ENCODE measurements at regions not wholly inside any gene's neighbourhood (a gene's known extent, or its start where the extent isn't known, plus 50 kb on each side); places are given as distances from the start of the nearest gene placed in this dataset.

DNA sequence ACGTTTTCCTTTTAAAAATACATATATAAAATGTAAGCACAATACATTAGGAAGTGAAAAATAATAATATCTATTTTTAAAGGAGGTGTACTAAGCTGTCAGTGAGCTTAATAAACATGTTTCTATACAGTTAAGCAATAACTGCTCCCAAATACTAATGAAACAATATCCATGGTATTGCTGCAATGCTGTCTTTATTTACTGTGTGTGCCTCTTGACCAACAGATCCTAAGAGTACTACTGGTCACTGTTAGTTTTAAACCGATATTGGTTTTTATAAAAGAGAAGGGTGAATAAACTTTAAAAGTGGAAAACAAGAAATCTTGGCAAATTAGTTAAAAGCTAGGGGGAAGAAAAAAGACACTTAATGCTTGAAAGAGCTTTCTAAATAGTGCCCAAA, 1029.0 kb downstream of the FSTL5 start:
- Histone ChIP-seq H3K4me3 (no peak overlapping the region), H3K4me1 (no peaks in the 10 kb centered on the region), H3K27me3 (ENCODE audit: low read depth) (no peaks in the 10 kb centered on the region), H3K9me3 (replicated peaks) (peaks cover 34% of the 10 kb centered on the region), H3K36me3 (no peaks in the 10 kb centered on the region), H3K27ac (replicated peaks) (no peak overlapping the region)
- TF ChIP-seq, protein P1, sequence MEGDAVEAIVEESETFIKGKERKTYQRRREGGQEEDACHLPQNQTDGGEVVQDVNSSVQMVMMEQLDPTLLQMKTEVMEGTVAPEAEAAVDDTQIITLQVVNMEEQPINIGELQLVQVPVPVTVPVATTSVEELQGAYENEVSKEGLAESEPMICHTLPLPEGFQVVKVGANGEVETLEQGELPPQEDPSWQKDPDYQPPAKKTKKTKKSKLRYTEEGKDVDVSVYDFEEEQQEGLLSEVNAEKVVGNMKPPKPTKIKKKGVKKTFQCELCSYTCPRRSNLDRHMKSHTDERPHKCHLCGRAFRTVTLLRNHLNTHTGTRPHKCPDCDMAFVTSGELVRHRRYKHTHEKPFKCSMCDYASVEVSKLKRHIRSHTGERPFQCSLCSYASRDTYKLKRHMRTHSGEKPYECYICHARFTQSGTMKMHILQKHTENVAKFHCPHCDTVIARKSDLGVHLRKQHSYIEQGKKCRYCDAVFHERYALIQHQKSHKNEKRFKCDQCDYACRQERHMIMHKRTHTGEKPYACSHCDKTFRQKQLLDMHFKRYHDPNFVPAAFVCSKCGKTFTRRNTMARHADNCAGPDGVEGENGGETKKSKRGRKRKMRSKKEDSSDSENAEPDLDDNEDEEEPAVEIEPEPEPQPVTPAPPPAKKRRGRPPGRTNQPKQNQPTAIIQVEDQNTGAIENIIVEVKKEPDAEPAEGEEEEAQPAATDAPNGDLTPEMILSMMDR (IDR thresholded peaks at IDR 0.05; ENCODE audit: borderline replicate concordance) = no peak
- DNase-seq = no peak
- intact Hi-C loops (cut with micrococcal nuclease) = no loop called here

DNA sequence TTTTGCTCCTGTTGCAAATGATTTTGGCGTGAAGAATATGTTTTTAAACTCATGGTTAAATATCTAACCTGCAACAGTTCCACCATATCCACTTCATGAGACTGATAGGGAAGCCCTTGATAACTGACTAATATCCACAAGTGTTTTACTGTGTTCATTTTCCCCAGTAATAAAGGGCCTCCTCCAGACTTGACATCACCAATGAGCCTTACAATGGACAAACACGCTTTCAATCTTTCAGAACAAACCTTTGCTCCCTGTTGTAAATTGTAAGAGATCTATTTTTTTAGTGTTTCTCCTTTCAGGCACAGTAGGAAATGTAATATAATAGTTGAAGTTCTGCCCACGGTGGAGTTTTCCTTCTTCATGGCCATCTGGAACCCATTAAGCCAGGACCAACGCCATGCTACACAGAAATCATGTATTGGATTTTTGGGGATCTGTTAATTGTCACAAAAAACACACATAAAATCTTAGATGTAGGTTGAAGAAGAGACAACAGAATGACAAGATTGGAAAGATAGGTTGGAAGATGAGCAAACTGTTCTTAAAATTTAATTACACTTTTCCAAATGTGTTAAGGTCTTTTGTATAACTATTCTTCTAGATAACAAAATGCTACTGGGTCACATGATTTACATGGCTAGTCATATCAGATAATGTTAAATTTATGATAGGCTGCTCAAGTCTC, 1030.1 kb downstream of the FSTL5 start:
- intact Hi-C loops (cut with micrococcal nuclease) = no loop called here
- no peaks in the 10 kb centered on the region for H3K4me1 ChIP-seq
- no peaks in the 10 kb centered on the region for H3K27me3 ChIP-seq (ENCODE audit: low read depth)
- no peak overlapping the region for H3K4me3 ChIP-seq
- DNase-seq = no peak
- H3K9me3 ChIP-seq (replicated peaks) = peaks cover 26% of the 10 kb centered on the region
- no peaks in the 10 kb centered on the region for H3K36me3 ChIP-seq
- TF ChIP-seq, protein P1 (IDR thresholded peaks at IDR 0.05; ENCODE audit: borderline replicate concordance) = no peak
- H3K27ac ChIP-seq (replicated peaks) = no peak overlapping the region

DNA sequence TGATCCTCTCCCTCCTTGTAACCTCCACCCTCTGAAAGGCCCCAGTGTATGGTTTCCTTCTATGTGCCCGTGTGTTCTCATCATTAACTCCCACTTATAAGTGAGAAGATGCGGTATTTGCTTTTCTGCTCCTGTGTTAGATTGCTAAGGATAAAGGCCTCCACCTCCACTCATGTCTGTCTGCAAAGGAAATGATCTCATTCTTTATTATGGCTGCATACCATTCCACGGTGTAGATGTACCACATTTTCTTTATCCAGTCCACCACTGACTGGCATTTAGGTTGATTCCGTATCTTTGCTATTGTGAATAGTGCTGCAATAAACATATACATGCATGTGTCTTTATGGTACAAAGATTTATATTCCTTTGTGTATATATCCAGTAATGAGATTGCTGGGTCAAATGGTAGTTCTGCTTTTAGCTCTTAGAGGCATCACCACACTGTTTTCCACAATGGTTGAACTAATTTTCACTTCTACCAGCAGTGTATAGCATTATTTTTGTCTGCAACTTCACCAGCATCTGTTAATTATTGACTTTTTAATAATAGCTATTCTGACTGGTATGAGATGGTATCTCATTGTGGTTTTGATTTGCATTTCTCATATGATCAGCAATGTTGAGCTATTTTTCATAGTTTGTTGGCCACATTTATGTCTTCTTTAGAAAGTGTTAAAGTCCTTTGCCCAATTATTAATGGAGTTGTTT, 1030.9 kb downstream of the FSTL5 start:
- DNase-seq = no peak
- intact Hi-C loops (cut with micrococcal nuclease) = no loop called here
- TF ChIP-seq, protein P1 (IDR thresholded peaks at IDR 0.05; ENCODE audit: borderline replicate concordance) = no peak
- Histone ChIP-seq H3K27ac (replicated peaks) (no peak overlapping the region), H3K4me1 (no peaks in the 10 kb centered on the region), H3K4me3 (no peak overlapping the region), H3K9me3 (replicated peaks) (peaks cover 17% of the 10 kb centered on the region), H3K36me3 (no peaks in the 10 kb centered on the region), H3K27me3 (ENCODE audit: low read depth) (no peaks in the 10 kb centered on the region)

DNA sequence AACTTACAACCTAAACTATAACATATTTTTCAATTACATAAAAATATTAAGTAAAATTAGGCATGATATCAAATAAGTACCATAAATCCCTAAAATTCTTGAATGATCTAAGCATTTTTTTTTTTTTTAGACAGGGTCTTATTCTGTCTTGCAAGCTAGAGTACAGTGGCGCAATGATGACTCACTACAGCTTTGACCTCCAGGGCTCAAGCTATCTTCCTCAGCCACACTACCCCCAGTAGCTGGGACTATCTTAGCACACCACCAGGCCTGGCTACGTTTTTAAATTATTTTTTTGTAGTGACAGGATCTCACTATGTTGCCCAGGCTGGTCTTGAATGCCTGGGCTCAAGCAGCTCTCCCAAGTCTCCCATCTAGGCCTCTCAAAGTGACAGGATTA, 1042.3 kb downstream of the FSTL5 start:
- intact Hi-C loops (cut with micrococcal nuclease) = no loop called here
- Histone ChIP-seq H3K9me3 (replicated peaks) (peaks cover 31% of the 10 kb centered on the region), H3K4me1 (no peaks in the 10 kb centered on the region), H3K36me3 (no peaks in the 10 kb centered on the region), H3K27me3 (ENCODE audit: low read depth) (no peaks in the 10 kb centered on the region), H3K4me3 (no peak overlapping the region), H3K27ac (replicated peaks) (no peak overlapping the region)
- TF ChIP-seq, protein P1 (IDR thresholded peaks at IDR 0.05; ENCODE audit: borderline replicate concordance) = no peak
- DNase-seq = no peak

DNA sequence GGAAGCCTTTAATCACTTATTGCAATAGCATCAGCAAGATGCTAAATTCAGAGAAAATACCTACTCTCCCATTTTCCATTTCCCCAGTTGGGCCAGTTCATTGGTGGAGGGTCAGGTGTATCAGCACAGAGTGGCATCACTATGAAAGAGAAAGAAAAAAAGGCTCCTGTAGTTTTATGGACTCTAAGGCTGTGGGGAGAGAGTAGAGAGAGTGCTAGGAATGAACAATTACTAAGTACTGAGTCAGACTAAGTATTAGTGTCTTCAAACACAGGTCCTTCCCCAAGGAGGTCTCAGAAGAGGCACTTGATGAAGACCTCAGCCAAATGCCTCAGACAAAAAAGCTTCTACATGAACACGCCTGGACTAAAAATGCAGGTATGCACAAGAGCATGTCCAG, 1061.9 kb downstream of the FSTL5 start:
- TF ChIP-seq, protein P1 (IDR thresholded peaks at IDR 0.05; ENCODE audit: borderline replicate concordance) = no peak

More for the DNA sequence above, 1061.9 kb downstream of the FSTL5 start:
- H3K4me3 ChIP-seq = no peak overlapping the region
- H3K4me1 ChIP-seq = no peaks in the 10 kb centered on the region
- intact Hi-C loops (cut with micrococcal nuclease) = no loop called here
- DNase-seq = no peak
- no peaks in the 10 kb centered on the region for H3K27me3 ChIP-seq (ENCODE audit: low read depth)
- peaks cover 3% of the 10 kb centered on the region for H3K9me3 ChIP-seq (replicated peaks)
- no peak overlapping the region for H3K27ac ChIP-seq (replicated peaks)
- H3K36me3 ChIP-seq = no peaks in the 10 kb centered on the region

Data from left ventricle myocardium inferior (tissue), 1 donor.